Fibroblast of lung (primary cell): ENCODE measurements at regions not wholly inside any gene's neighbourhood (a gene's known extent, or its start where the extent isn't known, plus 50 kb on each side); places are given as distances from the start of the nearest gene placed in this dataset.

Experiments
- EZH2 ChIP-seq: IDR thresholded peaks from 2 replicates; pipeline ENCODE4 v1.5.1; 2012; ENCODE audit warnings: low read length, control low read depth, mild to moderate bottlenecking; ENCODE audit errors: missing control alignments
- TF ChIP-seq, protein P1 (sequence below), 2 donors: IDR thresholded peaks in 1 of 2; conservative IDR thresholded peaks in 1 of 2; 1 replicate in 1 of 2; 2 replicates in 1 of 2; pipeline ENCODE4 v1.5.1; 2011 to 2012; ENCODE audit warnings: low read length in 2 of 2, control low read depth in 1 of 2, inconsistent platforms in 1 of 2, low read depth in 1 of 2, mild to moderate bottlenecking in 1 of 2

GRCh38 chr4:26029568-26030131 lies 115.6 kb downstream of the SMIM20 start:
- TF ChIP-seq, protein P1, sequence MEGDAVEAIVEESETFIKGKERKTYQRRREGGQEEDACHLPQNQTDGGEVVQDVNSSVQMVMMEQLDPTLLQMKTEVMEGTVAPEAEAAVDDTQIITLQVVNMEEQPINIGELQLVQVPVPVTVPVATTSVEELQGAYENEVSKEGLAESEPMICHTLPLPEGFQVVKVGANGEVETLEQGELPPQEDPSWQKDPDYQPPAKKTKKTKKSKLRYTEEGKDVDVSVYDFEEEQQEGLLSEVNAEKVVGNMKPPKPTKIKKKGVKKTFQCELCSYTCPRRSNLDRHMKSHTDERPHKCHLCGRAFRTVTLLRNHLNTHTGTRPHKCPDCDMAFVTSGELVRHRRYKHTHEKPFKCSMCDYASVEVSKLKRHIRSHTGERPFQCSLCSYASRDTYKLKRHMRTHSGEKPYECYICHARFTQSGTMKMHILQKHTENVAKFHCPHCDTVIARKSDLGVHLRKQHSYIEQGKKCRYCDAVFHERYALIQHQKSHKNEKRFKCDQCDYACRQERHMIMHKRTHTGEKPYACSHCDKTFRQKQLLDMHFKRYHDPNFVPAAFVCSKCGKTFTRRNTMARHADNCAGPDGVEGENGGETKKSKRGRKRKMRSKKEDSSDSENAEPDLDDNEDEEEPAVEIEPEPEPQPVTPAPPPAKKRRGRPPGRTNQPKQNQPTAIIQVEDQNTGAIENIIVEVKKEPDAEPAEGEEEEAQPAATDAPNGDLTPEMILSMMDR (conservative IDR thresholded peaks at IDR 0.05 in 1 of 2, IDR thresholded peaks at IDR 0.05 in 1 of 2; ENCODE audit: low read depth in 1 of 2, low read length in 2 of 2): no peak
- no peak for TF ChIP-seq EZH2
